NCI-H2107 (cell line): ENCODE measurements at regions not wholly inside any gene's neighbourhood (a gene's known extent, or its start where the extent isn't known, plus 50 kb on each side); places are given as distances from the start of the nearest gene placed in this dataset.
"Not testable (repeated sequence)": the region's sequence is repeated elsewhere in the genome, so short reads cannot be mapped to it uniquely, and the experiment has no call there.

Experiments
- DNase-seq: peaks from one replicate; lab custom pipeline; 2025; lab: John Stamatoyannopoulos, UW

DNA sequence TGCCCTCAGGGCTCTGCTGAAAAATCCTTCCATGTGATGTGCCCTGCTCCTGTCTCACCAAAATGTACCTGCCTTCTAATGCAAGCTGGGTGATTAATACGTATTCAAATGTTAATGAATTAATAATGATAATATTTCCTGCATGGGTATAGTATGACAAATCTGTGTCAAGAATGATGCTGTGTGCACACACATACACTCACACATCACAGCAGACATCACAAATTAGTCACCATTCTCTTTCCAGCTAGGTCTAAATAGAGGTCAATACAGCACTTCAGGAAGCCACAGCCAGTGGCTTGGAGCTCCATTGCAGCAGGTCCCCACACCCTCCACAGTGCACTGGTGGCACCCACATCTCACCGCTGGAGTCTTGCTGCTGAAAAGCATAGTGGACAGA lies 681.2 kb upstream of the NRP1 start:
- no peak for DNase-seq

DNA sequence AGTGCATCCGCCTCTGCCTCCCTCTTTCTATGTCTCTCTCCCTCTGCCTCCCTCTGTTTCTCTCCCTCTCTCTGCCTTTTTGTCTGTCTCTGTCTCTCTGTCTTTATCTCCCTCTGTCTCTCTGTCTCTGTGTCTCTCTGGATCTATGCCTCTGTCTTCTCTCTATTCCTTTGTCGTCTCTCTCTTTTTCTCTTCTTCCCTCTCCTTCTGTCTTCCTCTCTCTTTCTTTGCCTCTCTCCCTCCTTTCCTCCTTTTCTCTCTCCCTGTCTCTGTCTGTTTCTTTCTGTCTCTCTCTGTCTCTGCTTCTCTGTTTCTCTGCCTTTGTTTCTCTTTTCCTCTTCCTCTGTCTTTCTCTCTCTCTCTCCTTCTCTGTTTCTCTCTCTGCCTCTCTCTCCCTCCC lies 678.8 kb upstream of the NRP1 start:
- no peak for DNase-seq

DNA sequence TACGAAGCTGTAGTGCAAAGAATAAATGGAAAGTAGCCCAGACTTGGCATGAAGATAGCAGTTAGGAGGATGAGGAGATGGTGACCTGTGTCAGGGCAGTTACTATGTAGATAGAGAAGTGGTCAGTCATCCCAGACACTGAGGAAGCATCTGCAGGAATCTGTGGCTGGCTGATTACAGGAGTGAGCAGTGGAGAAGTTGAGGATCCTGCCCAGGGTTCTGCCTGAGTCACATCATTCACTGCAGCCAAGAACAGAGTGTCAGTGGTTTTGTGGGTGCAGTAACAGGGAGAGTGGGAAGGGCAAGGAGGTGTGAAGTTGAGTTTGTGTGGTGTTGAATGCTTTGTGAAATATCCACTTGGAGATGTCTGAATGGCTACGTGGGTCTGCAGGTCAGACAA lies 676.4 kb upstream of the NRP1 start:
- no peak for DNase-seq

DNA sequence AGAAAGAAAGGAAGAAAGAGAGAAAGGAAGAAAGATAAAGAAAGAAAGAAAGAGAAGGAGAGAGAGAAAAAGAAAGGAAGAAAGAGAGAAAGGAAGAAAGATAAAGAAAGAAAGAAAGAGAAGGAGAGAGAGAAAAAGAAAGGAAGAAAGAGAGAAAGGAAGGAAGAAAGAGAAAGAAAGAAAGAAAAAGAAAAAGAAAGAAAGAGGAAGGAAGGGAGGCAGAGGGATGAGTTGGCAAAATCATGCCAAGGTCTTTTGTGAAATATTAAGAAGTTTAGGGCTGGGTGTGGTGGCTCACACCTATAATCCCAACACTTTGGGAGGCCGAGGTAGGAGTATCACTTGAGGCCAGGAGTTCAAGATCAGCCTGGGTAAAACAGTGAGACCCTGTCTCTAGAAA lies 675.8 kb upstream of the NRP1 start:
- not testable (repeated sequence) for DNase-seq

DNA sequence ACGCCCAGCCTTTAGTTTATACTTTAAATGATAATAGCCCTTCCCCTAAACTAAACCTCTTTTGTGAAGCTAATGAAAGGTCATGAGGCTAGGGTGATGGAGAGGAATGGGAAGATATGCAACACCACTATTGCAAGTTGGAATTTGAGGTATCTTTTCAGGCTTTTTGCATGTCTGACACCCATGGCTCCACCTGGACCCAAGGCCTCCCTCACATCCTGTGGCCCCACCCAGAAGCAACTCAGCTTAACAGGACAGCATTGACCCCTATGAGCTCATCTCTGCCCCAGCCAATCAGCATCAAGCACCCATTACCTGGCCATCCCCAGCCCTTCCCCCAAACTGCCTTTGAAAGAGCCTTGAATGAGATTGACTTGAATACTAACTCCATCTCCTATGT lies 674.2 kb upstream of the NRP1 start:
- no peak for DNase-seq

DNA sequence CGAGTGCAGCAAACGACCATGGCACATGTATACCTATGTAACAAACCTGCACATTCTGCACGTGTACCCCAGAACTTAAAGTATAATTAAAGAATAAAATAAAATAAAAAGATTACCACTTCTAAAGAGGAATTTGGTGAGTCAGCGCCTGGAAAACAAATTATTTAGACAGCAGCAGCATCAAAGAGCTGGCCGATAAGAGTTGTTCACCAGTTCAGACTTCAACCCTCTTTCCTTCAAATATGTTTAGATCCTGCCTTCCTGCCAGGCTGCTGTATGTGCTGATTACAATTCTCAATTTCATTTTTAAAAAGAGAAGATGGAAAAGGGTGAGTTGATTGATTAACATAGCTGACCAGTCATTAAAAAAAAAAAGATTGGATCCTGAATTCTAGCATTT lies 672.0 kb upstream of the NRP1 start:
- no peak for DNase-seq

DNA sequence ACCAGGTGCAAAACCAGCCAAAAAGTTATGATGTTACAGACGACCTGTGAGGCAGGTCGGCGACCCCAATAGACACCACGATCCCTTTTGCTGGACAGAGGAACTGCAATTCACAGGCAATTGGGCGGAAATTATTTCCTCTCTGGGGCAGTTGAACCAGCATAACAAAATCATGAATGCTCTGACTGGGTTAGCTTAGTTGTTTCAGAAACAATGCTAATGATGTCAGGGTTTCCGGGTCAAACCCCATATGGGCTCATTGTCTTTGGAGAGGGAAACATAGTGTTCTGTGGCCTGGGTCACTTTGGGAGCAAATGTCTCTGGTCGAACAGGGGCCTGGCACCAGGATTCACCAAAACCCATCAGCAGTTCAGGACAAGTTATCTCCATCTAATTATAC lies 669.1 kb upstream of the NRP1 start:
- no peak for DNase-seq

DNA sequence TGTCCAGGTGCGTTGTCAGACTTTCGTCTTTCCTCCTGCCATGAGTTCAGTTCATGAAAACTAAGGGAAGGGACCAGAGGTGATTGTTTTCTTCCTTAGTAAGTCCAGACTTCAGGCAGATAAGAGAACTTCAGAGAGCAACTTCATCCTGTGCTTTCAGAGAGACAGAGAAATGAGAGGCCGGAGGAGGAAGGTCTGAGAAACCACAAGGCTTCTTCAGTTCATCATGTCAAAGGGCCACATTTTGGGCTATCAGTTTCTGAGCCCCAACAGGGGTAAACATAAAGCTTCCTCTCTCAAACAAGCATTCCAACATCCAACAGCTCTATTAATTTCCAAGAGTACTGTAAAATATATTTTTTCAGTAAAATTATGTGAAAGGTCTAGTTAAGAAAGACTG lies 668.4 kb upstream of the NRP1 start:
- DNase-seq: no peak

DNA sequence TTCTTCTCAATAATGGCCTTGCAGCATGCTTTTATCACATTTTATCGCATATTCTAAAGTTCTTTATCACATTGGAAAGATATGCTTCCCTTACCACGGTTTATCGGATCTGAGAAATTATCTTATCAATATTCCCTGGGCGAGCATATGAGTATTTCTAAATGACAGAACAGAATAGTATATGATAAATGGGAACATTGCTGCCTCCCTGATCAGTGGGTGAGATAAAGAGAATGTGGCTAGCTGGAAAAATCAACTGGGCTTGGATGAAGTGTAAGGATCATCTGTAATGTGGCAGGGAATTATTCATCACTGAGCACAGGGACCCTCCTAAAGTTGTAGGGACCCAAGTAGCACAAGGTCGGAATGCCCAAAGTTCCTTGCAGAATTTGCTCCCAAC lies 667.4 kb upstream of the NRP1 start:
- no peak for DNase-seq

DNA sequence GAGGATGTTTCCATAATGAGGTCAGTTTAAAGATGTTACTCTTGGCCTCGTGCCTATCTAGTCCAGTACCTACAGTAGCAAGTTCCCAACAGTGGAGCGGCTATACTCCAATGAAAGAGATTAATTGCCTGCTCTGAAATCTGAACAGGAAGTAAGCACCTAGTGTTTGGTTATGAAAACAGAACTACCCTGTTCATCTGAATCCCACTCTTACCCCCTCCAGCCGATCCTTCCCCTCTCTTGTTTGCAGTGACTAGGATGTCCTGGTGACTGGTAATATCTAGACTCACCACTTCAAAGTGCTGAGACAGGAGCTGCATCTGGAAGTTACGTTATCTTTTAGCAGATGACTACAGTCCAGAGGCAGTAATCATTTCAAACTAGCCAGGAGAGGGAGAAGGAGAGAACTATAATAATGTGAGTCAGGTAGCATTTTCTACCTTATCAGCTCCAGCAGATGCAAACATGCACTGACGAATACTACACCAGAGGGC lies 666.7 kb upstream of the NRP1 start:
- no peak for DNase-seq

DNA sequence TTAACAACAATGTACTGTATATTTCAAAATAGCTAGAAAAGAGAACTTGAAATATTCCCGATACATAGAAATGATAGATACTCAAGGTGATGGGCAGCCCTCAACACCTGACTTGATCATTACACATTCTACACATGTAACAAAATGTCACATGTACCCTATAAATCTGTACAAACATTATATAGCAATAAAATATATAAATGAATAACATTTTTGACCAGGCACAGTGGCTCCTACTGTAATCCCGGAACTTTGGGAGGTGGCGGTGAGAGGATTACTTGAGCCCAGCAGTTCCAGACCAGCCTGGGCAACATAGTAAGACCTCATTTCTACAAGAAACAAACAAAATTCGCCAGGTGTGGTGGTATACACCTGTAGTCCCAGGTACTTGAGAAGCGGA lies 659.5 kb upstream of the NRP1 start:
- no peak for DNase-seq

DNA sequence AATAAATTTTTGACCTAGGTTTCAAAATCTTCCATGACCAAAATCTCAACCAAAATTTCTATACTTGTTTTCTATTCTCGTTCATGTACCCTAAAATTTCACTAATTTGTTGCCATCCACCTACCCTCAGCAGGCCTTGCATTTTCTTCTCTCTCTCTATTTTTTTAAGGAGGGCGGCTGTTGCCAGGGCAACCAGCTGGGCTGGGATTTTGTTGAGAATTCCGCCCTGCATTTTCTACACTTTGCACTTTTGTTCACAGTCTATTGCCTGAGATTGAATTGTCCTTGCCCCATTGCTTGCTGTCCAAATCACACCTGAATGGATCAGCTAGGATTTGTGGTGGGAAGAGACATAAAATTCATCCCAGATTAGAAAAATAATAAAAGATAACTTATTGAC lies 657.5 kb upstream of the NRP1 start:
- DNase-seq: no peak

DNA sequence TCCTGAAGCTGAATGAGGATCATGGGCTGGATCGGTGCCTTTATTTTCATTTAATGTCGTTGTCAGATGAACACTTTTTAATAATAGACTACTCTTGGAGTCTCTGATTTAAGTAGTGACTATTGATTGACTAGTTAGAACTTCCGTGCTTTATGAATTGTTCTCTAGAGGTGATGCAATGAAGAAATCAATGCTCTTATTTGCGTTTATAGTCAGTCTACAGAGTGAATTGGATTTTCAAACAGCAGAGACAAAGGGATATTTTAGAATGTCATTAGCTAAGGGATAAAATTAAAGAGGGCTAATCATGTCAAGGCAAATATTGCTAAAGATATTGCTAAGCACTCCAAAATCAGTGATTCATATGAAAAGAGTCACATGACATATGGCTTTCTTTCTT lies 652.0 kb upstream of the NRP1 start:
- no peak for DNase-seq

DNA sequence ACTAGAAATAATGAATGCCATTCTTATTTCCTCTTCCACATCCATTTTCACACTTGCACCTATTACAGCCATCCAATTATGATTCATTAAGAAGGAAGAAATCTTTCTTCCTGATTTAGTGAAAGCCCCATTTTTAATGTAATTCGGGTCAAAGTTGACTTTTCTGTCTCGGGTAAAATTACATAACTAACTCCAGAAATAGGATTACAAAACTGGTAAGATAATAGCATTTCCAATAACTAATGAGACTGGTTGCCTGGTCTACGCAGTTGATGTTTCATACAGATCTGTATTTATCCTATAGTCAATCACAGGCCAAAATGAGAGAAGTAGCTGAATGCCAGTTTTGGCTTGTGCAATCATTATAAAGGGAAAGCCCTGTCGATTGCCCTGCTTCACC lies 651.5 kb upstream of the NRP1 start:
- DNase-seq: no peak

DNA sequence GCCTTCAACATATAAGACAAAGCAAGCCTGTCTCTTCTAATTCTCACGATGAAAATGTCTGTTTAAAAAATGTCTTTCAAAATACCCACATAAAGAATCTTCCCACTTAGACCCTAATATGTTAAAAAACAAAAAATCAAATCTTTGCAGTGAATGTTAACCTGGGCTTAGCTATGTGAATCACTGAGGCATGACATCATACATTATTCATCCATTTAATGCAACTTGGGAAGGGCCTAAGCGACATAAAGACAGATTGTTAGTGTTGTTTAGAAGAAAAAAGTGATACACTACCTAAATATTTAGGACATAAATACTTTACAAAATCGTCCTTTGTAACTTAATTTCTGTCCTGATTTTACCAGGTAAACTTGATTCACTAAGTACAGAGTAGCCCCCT lies 648.5 kb upstream of the NRP1 start:
- DNase-seq: no peak

DNA sequence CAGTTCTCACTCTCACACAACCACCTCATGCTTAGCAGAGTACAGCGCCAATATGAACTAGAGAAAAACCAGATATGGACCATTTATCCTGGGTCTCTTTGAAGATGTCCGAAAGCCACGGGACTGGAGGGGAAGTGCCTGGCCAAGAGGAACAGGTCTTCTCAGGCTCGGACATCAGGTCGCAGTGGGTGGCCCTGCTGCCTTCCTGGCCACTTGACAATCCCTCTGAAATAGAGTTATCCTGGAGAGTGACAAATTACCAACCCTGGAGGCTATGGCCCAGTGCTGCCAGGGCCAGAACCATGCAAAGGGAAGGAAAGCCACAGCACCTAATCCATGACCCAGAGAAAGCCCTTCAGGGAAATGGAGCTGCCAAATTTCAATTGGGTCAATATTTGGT lies 646.8 kb upstream of the NRP1 start:
- DNase-seq: no peak

DNA sequence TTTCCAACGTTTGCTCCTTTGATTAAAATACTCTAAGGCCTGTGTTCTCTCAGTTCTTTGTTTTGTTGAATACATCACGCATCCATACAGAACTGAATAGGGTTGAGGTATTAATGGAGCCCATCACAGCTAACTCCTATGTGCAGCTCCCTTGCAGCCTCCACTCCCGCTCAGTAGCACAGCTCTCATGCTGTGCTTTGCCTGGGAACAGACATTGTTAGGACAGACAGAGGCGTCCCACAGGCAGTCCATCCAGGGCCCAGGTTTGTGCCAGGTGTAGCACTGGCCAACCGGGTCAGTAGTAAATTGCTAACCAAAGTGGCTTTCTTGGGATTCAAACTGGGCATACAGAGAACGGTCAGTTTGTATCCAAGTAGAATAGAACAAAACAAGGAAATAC lies 644.7 kb upstream of the NRP1 start:
- DNase-seq: no peak

DNA sequence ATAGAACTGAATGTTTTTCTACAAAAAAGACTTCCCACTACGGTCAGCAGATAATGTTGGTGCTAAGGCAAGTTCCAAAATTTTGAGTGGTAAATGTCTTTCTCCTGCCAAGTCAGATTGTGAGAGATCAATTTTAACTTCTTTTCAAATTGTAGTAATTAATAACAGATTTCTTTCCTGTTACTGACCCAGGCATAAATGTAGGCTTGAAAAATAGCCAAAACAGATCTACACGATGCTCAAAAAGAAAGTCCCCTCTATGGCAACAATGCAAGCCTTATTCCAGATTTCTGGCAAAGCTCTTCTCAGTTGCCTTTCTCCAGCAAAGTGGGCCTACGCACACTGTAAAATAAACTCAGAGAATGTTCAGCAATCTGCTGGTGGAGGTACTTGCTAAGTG lies 641.0 kb upstream of the NRP1 start:
- DNase-seq: no peak

DNA sequence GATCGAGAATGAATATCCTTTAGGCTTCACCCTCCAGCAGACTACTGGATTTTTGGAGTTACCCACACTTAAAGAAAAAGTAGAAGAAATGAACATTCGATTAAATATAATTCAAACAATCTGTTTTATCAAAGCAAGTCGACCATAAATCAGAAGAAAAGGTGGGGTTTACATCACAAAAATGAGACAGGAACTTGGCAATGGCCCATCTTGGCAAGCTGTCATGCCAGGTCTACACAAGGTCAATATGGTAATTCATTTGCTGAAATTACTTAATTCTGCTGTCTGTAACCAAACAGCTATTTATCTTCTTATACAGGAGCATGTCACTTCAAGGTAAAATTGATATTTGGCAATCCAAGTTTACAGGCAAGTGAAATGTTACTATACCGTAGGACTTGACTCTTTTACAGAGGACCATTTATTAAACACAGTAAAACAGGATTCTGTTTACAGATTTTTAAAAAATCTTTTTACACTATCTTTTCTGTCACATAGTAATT lies 640.6 kb upstream of the NRP1 start:
- no peak for DNase-seq

DNA sequence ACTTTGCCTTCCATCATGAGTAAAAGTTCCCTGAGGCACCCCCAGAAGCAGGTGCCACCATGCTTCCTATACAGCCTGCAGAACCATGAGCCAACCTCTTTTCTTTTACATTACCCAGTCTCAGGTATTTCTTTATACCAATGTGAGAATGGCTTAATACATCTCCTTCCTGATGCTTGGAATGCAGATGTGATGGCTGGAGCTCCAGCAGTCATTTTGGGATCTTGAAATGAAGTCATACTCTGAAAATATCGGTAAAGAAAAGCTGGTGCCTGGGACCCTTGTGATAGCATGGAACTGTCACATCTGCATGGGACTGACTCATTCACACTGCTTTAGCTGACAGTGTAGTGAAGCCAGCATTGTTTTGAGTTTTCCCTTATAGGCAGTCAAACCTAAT lies 634.5 kb upstream of the NRP1 start:
- no peak for DNase-seq

DNA sequence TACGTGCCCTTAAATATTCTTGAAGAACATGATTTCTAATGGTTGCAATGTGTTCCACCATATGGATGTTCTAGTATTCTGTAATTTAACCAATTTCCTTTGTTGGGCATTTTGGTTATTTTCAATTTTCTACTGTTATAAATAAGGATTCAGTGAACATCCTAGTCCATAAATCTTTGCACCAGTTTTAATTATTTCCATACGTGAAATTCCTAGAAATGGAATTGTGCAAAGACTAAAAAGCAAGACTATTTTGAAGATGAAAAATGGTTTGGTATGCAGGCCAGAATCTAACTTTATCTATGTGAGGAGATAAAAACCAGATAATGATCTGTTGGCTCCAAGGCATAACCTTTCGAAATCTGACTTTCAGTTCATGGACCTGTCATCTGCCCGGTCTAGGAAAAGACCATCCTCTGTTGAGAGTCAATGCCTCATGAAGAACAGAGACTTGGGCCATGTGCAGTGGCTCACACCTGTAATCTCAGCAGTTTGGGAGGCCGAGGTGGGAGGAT lies 633.2 kb upstream of the NRP1 start:
- no peak for DNase-seq

DNA sequence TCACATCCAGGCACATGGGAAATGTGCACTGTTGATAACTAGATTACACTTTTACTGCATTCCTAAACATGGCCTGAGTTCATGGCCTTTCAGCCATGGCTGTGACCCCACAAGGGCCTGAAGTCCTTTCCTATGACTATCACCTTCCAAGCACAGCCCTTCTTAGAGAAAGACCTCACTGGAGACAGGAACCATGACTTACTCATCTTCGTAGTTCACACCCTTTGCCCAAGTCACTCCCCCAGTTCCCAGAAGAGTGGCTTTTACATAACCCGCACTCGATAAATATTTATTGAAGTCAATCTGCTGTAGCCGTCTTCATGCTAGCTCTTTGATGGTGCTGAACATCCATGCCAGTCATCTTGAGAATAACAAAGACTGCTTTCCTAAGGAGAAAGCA lies 632.5 kb upstream of the NRP1 start:
- no peak for DNase-seq

DNA sequence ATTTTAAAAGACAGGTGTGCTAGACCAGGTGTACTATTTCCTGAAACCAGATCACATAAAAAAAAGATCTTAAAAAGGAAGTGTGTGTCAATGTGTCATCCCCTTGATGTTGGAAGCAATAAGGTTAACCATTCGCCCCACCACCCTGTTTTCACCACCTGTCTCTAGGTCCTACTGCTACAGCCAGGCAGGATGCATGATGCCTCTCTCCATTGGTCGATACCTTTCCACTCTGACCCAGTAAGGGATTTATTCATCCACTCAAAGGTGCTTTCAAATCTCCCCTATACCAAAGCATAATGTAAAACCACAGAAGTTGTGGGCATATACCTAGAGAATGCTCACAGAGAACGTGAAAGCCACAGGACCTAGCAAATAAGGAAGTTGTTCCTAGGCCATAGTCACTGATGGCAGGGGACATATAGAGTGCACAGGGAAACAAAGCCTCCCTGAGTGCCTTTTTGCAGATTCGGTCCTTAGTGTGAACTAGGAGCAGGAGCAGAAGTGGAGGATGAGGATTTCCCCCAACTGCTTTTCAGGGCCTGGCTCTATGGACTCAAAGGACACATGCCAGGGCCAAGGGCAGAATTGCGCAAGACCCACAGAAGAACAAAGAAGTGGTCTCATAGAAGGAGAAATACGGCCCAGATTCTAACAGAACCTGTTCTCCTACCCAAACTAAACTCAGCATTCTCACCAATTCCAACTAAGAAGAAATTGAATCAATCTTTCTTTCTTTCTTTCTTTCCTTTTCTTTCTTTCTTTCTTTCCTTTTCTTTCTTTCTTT lies 631.5 kb upstream of the NRP1 start:
- DNase-seq: no peak

DNA sequence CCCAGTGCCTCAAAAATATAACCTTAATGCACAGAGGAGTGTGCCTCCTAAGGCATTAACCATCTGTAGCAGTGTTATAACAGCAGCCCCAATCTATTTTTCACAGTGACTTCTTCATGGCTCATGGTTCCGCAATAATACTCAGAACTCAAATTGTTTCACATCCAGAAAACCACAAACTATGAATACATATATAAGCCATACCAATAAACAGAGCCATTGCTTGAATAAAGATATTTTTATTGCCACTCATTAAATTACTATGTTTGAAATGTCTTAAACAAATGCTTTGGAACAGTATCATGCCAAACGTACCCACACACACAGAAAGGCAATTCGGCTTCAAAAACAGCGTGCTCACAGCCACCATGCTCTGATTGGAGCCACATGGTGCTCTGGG lies 629.3 kb upstream of the NRP1 start:
- DNase-seq: no peak
